Dedifferentiated amniotic fluid mesenchymal stem cell (primary cell): ENCODE measurements at regions not wholly inside any gene's neighbourhood (a gene's known extent, or its start where the extent isn't known, plus 50 kb on each side); places are given as distances from the start of the nearest gene placed in this dataset.
"Not testable (repeated sequence)": the region's sequence is repeated elsewhere in the genome, so short reads cannot be mapped to it uniquely, and the experiment has no call there.

ENCODE experiments used
- DNase-seq: peaks from one replicate; pipeline ENCODE4 v3.0.0-alpha.2; 2016; ENCODE audit errors: extremely low spot score

- DNase-seq = not testable (repeated sequence)
Measured at GRCh38 chr4:150026987-150027386, 51.3 kb upstream of the DCLK2 start.
